ENCODE measurements at regions not wholly inside any gene's neighbourhood (a gene's known extent, or its start where the extent isn't known, plus 50 kb on each side); places are given as distances from the start of the nearest gene placed in this dataset.
"Not testable (repeated sequence)": the region's sequence is repeated elsewhere in the genome, so short reads cannot be mapped to it uniquely, and the experiment has no call there.

DNA sequence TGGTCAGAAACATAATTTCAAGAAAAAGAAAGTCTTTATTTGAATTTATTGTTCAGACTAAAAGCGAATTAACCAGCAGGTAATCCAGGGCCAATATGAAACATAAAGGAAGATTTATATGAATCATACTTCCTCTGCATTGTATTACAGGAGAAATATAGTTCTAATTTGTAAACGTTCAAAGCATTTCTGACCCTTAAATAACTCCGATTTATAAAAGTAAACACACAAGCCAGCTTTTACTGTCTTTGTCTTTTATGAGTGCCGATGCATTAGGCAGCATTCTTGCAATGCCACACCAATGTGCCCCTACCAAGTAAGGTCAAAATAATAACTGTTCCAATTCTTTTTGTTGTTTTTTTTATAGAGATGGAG is 118.8 kb upstream of the RBBP8 start:
- no peak overlapping the region for H3K9ac ChIP-seq (ENCODE audit: low read length in 2 of 2)
- no peak overlapping the region for H3K27ac ChIP-seq (ENCODE audit: low read length)

DNA sequence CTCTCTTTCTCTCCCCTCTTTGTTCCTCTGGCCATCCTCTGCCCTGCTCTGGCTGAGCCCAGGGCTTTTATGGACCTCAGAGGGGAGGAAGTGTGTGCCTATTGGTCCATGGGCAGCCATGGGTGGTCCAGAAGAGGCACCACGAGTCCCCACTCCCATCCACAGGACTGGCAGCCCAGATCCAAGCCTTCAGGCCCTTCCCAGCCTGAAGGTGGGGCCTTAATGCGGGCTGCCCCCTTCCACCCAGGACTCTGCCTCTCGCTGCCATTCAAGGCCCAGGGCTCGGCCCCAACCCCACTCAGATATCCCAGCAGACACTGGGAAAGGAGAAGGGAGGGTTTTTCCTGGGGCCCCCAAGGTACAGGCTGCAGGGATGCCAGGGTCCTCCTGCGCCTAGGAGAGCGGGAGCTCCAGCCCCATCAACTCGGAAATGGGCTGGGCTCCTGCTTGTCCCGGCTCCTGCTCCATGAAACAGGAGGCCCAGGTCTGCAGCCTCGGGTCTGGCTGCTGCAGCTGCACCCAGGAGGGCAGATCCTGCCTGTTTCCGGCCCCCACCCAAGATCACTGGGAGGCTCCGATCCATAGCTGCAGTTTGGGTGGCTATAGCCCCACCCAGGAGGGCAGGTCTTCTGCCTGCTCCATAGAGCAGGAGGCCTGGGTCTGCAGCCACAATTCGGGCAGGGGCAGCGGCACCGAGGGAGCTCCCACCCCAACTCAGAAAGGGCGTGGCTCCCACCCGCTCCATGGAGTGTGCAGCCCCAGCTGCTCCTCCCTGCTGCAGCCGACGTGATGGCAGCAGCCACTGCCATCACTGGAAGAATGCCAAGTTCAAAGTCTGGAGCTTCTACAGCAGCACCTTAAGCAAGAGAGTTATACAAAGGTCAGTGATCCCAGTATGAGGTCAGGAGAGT is 116.6 kb upstream of the RBBP8 start:
- no peaks in the 10 kb centered on the region for H3K4me1 ChIP-seq (ENCODE audit: control insufficient read depth, insufficient read depth, low read length)
- no peak overlapping the region for H3K27ac ChIP-seq (ENCODE audit: low read length)
- H3K9ac ChIP-seq (ENCODE audit: low read length in 2 of 2), result no peak overlapping the region
- H3K27me3 ChIP-seq (ENCODE audit: control insufficient read depth in 1 of 2, insufficient read depth in 2 of 2, low read length in 2 of 2), result peaks cover 0 to 3% of the 10 kb centered on the region in 2 donors
- no peaks in the 10 kb centered on the region for H3K36me3 ChIP-seq (ENCODE audit: control insufficient read depth in 2 of 2, insufficient read depth in 2 of 2, low read length in 2 of 2)
- H3K9me3 ChIP-seq (ENCODE audit: control insufficient read depth in 2 of 2, low read length in 2 of 2), result no peaks in the 10 kb centered on the region
- H3K4me3 ChIP-seq (ENCODE audit: low read length in 2 of 2), result no peak overlapping the region

More for the DNA sequence above, 118.8 kb upstream of the RBBP8 start:
- Histone ChIP-seq H3K9me3 (ENCODE audit: control insufficient read depth in 2 of 2, low read length in 2 of 2) (no peaks in the 10 kb centered on the region), H3K4me3 (ENCODE audit: low read length in 2 of 2) (no peak overlapping the region), H3K4me1 (ENCODE audit: control insufficient read depth, insufficient read depth, low read length) (no peaks in the 10 kb centered on the region), H3K36me3 (ENCODE audit: control insufficient read depth in 2 of 2, insufficient read depth in 2 of 2, low read length in 2 of 2) (no peaks in the 10 kb centered on the region), H3K27me3 (ENCODE audit: control insufficient read depth in 1 of 2, insufficient read depth in 2 of 2, low read length in 2 of 2) (peaks cover 0 to 3% of the 10 kb centered on the region in 2 donors)

DNA sequence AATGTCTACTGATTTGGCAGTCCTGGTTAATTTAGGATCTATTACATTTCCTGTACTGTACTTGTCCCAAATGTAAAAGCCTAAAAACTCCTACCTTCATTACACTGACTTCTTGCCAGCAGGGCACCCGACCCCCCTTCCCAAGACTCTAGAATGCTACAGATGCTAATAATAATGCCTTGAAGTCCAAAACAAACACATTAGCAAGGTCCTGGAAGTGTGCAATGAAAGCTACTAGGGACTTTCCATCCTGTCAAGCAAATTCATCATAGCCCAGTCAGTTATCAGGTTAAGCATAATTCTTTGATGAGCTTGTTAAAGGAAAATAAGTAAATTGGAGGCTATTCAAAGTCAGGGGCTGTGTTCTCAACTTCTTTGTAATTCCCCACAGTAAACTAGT is 115.3 kb upstream of the RBBP8 start:
- no peak overlapping the region for H3K4me3 ChIP-seq (ENCODE audit: low read length in 2 of 2)
- no peaks in the 10 kb centered on the region for H3K4me1 ChIP-seq (ENCODE audit: control insufficient read depth, insufficient read depth, low read length)
- peaks cover 0 to under 1% of the 10 kb centered on the region in 2 donors for H3K27me3 ChIP-seq (ENCODE audit: control insufficient read depth in 1 of 2, insufficient read depth in 2 of 2, low read length in 2 of 2)
- no peak overlapping the region for H3K9ac ChIP-seq (ENCODE audit: low read length in 2 of 2)
- no peaks in the 10 kb centered on the region for H3K36me3 ChIP-seq (ENCODE audit: control insufficient read depth in 2 of 2, insufficient read depth in 2 of 2, low read length in 2 of 2)
- H3K27ac ChIP-seq (ENCODE audit: low read length), result no peak overlapping the region
- H3K9me3 ChIP-seq (ENCODE audit: control insufficient read depth in 2 of 2, low read length in 2 of 2), result no peaks in the 10 kb centered on the region

DNA sequence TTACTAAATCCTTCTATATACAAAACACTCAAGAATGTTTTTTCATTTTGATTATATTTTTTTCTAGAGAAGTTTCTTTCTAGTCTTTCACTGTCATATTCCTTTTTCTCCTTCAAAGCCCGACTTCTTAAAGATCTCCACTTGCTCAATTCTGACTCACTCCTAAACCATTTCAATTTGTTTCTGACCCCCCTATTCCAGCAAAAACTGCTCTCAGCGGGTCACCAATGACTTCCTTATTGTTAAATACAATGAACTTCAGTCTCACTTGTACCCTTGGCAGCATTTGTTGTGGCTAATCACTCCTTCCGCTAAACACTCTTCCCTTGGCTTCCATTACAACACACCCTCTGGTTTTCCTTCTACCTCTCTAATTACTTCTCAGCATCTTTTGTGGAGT is 111.1 kb upstream of the RBBP8 start:
- no peak overlapping the region for H3K27ac ChIP-seq (ENCODE audit: low read length)

DNA sequence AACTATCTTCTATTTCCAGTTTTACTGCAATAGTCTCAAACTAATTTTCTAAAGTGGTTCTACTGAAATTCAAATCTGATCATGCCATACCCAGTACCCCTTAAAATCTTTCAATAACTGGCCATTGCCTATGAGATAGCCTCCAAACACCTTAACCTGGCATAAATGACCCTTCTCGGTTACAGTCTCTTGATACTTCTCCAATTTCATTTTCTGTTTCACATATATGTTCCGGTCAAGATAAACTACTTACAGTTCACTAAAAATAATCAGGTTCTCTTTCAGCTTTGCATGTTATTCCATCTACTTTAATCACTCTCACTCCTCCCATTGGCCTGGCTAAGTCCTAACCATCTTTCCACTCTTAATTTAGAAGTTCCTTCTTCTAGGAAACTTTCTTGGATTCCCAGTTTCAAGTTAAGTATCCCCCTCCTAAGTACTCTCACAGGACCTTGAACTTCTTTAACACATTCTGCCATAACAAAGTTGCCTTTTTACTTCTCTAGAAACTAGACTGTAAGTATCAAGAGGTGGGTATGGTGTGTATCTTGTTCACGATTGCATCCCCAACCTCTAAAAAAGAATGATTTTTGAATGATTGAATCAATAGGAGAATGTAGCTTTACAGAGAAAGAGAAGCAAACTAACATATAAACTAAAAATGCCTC is 110.2 kb upstream of the RBBP8 start:
- no peaks in the 10 kb centered on the region for H3K4me1 ChIP-seq (ENCODE audit: control insufficient read depth, insufficient read depth, low read length)
- H3K36me3 ChIP-seq (ENCODE audit: control insufficient read depth in 2 of 2, insufficient read depth in 2 of 2, low read length in 2 of 2), result no peaks in the 10 kb centered on the region
- no peaks in the 10 kb centered on the region for H3K27me3 ChIP-seq (ENCODE audit: control insufficient read depth in 1 of 2, insufficient read depth in 2 of 2, low read length in 2 of 2)
- no peaks in the 10 kb centered on the region for H3K9me3 ChIP-seq (ENCODE audit: control insufficient read depth in 2 of 2, low read length in 2 of 2)
- no peak overlapping the region for H3K4me3 ChIP-seq (ENCODE audit: low read length in 2 of 2)
- H3K9ac ChIP-seq (ENCODE audit: low read length in 2 of 2), result no peak overlapping the region
- H3K27ac ChIP-seq (ENCODE audit: low read length), result no peak overlapping the region

More for the DNA sequence above, 111.1 kb upstream of the RBBP8 start:
- no peaks in the 10 kb centered on the region for H3K27me3 ChIP-seq (ENCODE audit: control insufficient read depth in 1 of 2, insufficient read depth in 2 of 2, low read length in 2 of 2)
- H3K9ac ChIP-seq (ENCODE audit: low read length in 2 of 2), result no peak overlapping the region
- no peaks in the 10 kb centered on the region for H3K36me3 ChIP-seq (ENCODE audit: control insufficient read depth in 2 of 2, insufficient read depth in 2 of 2, low read length in 2 of 2)
- no peaks in the 10 kb centered on the region for H3K9me3 ChIP-seq (ENCODE audit: control insufficient read depth in 2 of 2, low read length in 2 of 2)
- H3K4me1 ChIP-seq (ENCODE audit: control insufficient read depth, insufficient read depth, low read length), result no peaks in the 10 kb centered on the region
- no peak overlapping the region for H3K4me3 ChIP-seq (ENCODE audit: low read length in 2 of 2)

DNA sequence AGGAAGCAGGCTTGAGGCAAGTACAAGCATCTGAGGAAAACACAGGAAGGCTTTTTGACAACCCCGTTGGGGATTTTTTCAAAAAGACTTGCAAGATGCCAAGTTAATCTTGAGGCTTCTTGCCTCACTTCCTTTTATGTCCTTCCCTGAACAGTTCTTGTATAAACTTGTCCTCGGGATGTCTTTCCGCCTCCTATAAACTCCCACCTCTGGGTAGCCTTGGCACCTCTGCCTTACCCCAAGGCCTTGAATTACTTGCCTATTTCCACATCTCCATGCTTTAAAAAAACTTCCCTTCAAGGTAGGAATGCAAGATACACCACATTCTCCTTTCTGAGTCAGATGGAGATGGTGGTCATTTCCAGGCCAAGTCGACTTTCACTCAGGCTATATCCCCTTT is 106.4 kb upstream of the RBBP8 start:
- Histone ChIP-seq H3K27me3 (ENCODE audit: control insufficient read depth in 1 of 2, insufficient read depth in 2 of 2, low read length in 2 of 2) (no peaks in the 10 kb centered on the region), H3K36me3 (ENCODE audit: control insufficient read depth in 2 of 2, insufficient read depth in 2 of 2, low read length in 2 of 2) (no peaks in the 10 kb centered on the region), H3K4me3 (ENCODE audit: low read length in 2 of 2) (no peak overlapping the region), H3K4me1 (ENCODE audit: control insufficient read depth, insufficient read depth, low read length) (no peaks in the 10 kb centered on the region), H3K9me3 (ENCODE audit: control insufficient read depth in 2 of 2, low read length in 2 of 2) (no peaks in the 10 kb centered on the region), H3K9ac (ENCODE audit: low read length in 2 of 2) (no peak overlapping the region), H3K27ac (ENCODE audit: low read length) (no peak overlapping the region)

DNA sequence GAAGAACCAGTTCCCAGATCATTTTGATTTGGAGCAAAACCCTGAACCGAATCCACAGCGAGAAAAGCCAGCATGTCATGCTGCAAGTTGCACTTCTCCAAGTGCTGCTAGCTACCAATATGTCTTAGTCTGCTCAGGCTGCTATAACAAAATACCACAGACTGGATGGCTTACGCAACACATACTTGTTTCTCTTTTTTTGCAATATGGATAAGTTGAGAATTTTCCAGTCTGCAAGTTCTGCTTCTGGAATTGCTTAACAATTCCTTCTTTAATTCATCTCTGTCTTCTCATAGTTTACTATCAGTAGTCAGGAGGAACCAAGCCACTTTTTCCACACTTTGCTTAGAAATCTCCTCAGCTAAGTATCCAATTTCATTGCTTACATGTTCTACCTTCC is 105.9 kb upstream of the RBBP8 start:
- no peak overlapping the region for H3K27ac ChIP-seq (ENCODE audit: low read length)
- H3K9me3 ChIP-seq (ENCODE audit: control insufficient read depth in 2 of 2, low read length in 2 of 2), result no peaks in the 10 kb centered on the region
- no peak overlapping the region for H3K9ac ChIP-seq (ENCODE audit: low read length in 2 of 2)
- H3K27me3 ChIP-seq (ENCODE audit: control insufficient read depth in 1 of 2, insufficient read depth in 2 of 2, low read length in 2 of 2), result no peaks in the 10 kb centered on the region
- no peaks in the 10 kb centered on the region for H3K4me1 ChIP-seq (ENCODE audit: control insufficient read depth, insufficient read depth, low read length)
- H3K4me3 ChIP-seq (ENCODE audit: low read length in 2 of 2), result no peak overlapping the region
- no peaks in the 10 kb centered on the region for H3K36me3 ChIP-seq (ENCODE audit: control insufficient read depth in 2 of 2, insufficient read depth in 2 of 2, low read length in 2 of 2)

DNA sequence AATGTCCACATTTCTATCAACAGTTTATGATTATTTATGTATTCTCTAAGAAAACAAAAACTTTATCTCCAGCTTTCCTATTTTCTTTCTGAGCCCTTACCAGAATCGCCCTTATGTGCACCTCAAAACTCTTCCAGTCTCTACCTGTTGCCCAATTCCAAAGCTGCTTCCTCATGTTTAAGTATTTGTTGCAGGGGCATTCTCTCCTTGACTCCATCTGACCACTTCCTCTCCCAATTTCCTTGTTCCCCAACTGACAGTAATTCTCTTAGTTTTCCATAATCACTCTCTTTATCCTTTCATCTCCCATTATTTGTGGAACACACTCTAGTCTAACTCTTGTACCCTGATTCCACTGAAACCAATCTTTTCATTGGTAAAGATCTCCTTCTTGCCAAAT is 105.4 kb upstream of the RBBP8 start:
- Histone ChIP-seq H3K9ac (ENCODE audit: low read length in 2 of 2) (no peak overlapping the region), H3K9me3 (ENCODE audit: control insufficient read depth in 2 of 2, low read length in 2 of 2) (no peaks in the 10 kb centered on the region), H3K27me3 (ENCODE audit: control insufficient read depth in 1 of 2, insufficient read depth in 2 of 2, low read length in 2 of 2) (no peaks in the 10 kb centered on the region), H3K4me1 (ENCODE audit: control insufficient read depth, insufficient read depth, low read length) (no peaks in the 10 kb centered on the region), H3K27ac (ENCODE audit: low read length) (no peak overlapping the region), H3K4me3 (ENCODE audit: low read length in 2 of 2) (no peak overlapping the region), H3K36me3 (ENCODE audit: control insufficient read depth in 2 of 2, insufficient read depth in 2 of 2, low read length in 2 of 2) (no peaks in the 10 kb centered on the region)

DNA sequence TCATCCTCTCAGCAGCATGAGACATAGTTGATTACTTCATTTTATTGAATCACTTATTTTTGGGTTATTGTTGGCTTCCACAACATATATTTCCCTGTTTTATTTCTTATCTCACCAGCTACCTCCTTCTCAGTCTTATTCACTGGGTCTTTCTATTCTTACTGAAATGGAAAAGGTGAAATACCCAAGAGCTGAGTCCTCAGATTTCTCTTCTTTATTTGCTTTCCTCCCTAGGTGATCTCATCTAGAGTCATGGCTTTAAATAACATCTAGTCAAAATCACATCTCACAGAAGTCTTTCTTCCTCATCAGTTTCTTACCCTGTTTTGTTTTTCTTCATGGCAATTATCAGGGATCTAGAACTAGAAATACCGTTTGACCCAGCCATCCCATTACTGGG is 105.0 kb upstream of the RBBP8 start:
- Histone ChIP-seq H3K4me1 (ENCODE audit: control insufficient read depth, insufficient read depth, low read length) (no peaks in the 10 kb centered on the region), H3K9me3 (ENCODE audit: control insufficient read depth in 2 of 2, low read length in 2 of 2) (no peaks in the 10 kb centered on the region), H3K27ac (ENCODE audit: low read length) (no peak overlapping the region), H3K27me3 (ENCODE audit: control insufficient read depth in 1 of 2, insufficient read depth in 2 of 2, low read length in 2 of 2) (no peaks in the 10 kb centered on the region), H3K36me3 (ENCODE audit: control insufficient read depth in 2 of 2, insufficient read depth in 2 of 2, low read length in 2 of 2) (no peaks in the 10 kb centered on the region), H3K4me3 (ENCODE audit: low read length in 2 of 2) (no peak overlapping the region), H3K9ac (ENCODE audit: low read length in 2 of 2) (no peak overlapping the region)

DNA sequence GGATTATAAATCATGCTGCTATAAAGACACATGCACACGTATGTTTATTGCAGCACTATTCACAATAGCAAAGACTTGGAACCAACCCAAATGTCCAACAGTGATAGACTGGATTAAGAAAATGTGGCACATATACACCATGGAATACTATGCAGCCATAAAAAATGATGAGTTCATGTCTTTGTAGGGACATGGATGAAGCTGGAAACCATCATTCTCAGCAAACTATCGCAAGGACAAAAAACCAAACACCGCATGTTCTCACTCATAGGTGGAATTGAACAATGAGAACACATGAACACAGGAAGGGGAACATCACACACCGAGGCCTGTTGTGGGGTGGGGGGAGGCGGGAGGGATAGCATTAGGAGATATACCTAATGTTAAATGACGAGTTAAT is 104.5 kb upstream of the RBBP8 start:
- H3K4me1 ChIP-seq (ENCODE audit: control insufficient read depth, insufficient read depth, low read length); H3K27ac ChIP-seq (ENCODE audit: low read length); H3K9ac ChIP-seq (ENCODE audit: low read length in 2 of 2); H3K36me3 ChIP-seq (ENCODE audit: control insufficient read depth in 2 of 2, insufficient read depth in 2 of 2, low read length in 2 of 2); H3K4me3 ChIP-seq (ENCODE audit: low read length in 2 of 2); H3K9me3 ChIP-seq (ENCODE audit: control insufficient read depth in 2 of 2, low read length in 2 of 2); H3K27me3 ChIP-seq (ENCODE audit: control insufficient read depth in 1 of 2, insufficient read depth in 2 of 2, low read length in 2 of 2): not testable (repeated sequence)

DNA sequence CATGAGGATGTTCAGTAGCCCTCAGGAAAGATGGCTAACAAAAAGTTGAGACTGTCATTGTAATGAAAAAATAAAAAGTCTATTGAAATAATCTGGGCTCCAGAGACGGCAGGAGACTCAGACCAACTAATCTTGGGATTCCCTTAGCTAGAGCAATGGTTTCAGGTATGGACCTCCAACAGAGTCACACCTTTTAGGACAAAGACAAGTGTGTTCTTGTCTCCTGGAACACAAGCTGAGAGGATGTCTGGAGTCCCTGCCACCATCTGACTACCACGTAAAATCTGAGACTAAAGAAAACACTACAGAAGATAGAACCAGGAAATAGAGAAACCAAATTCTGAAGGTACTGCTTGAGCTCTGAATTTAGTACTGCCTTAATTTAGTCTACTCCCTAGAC is 103.3 kb upstream of the RBBP8 start:
- H3K27me3 ChIP-seq (ENCODE audit: control insufficient read depth in 1 of 2, insufficient read depth in 2 of 2, low read length in 2 of 2), result no peaks in the 10 kb centered on the region
- H3K4me3 ChIP-seq (ENCODE audit: low read length in 2 of 2), result no peak overlapping the region
- no peak overlapping the region for H3K27ac ChIP-seq (ENCODE audit: low read length)
- H3K9ac ChIP-seq (ENCODE audit: low read length in 2 of 2), result no peak overlapping the region
- H3K36me3 ChIP-seq (ENCODE audit: control insufficient read depth in 2 of 2, insufficient read depth in 2 of 2, low read length in 2 of 2), result no peaks in the 10 kb centered on the region
- no peaks in the 10 kb centered on the region for H3K4me1 ChIP-seq (ENCODE audit: control insufficient read depth, insufficient read depth, low read length)
- no peaks in the 10 kb centered on the region for H3K9me3 ChIP-seq (ENCODE audit: control insufficient read depth in 2 of 2, low read length in 2 of 2)

All from stomach smooth muscle (tissue), 2 donors.